B cell (primary cell): ENCODE measurements at regions not wholly inside any gene's neighbourhood (a gene's known extent, or its start where the extent isn't known, plus 50 kb on each side); places are given as distances from the start of the nearest gene placed in this dataset.

Experiments
- ATAC-seq: fragments of 200-7000 bp; cut with Tn5 transposase; one replicate; pipeline ENCODE4 v1.10.0; 2021; ENCODE audit warnings: low read depth, mild to moderate bottlenecking, moderate number of reproducible peaks, moderate library complexity
- CTCF ChIA-PET: fragments of 350-600 bp; sonication (Branson Sonifier 250); formaldehyde crosslinking; loops from one replicate; lab custom pipeline; 2021; ENCODE audit warnings: antibody characterized with exemption, inconsistent platforms; lab: Charles Lee
- POLR2A ChIA-PET: fragments of 350-600 bp; sonication (Branson Sonifier 250); formaldehyde crosslinking; loops from one replicate; lab custom pipeline; 2021; ENCODE audit warnings: antibody characterized with exemption; lab: Charles Lee
- DNase-seq: peaks from one replicate; pipeline ENCODE4 v3.0.0; 2013
- H2AFZ ChIP-seq: 2 replicates; pipeline ENCODE4 v1.6.1; 2012; ENCODE audit warnings: mild to moderate bottlenecking, low read depth, low read length; ENCODE audit not compliant: insufficient read depth, poor library complexity, severe bottlenecking
- H3K27ac ChIP-seq, 2 donors: 1 replicate in 1 of 2; 2 replicates in 1 of 2; pipeline ENCODE4 v1.5.1; 2012 to 2013; ENCODE audit warnings: low read length in 2 of 2, mild to moderate bottlenecking in 2 of 2, moderate library complexity in 1 of 2
- H3K27me3 ChIP-seq, 4 experiments: fragments of 200-600 bp in 1 of 4; sonication (generic) in 1 of 4; replicated peaks in 1 of 4; 1 replicate in 2 of 4; 2 replicates in 2 of 4; pipeline versions ENCODE4 v1.6.1 to v1.7.0; 2013 to 2016; ENCODE audit warnings: low read length in 3 of 4, mild to moderate bottlenecking in 2 of 4, mixed read lengths in 1 of 4, moderate library complexity in 1 of 4; ENCODE audit not compliant: insufficient read depth in 4 of 4, control insufficient read depth in 3 of 4; ENCODE audit errors: control extremely low read depth in 1 of 4
- H3K36me3 ChIP-seq, 2 experiments: replicated peaks in 1 of 2; 1 replicate in 1 of 2; 2 replicates in 1 of 2; pipeline versions ENCODE4 v1.6.1 to v1.7.1; 2013; ENCODE audit warnings: low read length in 1 of 2; ENCODE audit not compliant: insufficient read depth in 2 of 2, control insufficient read depth in 1 of 2; ENCODE audit errors: control extremely low read depth in 1 of 2, extremely low read depth in 1 of 2
- H3K4me1 ChIP-seq, 2 donors: fragments of 200-600 bp in 1 of 2; sonication (generic) in 1 of 2; 1 replicate in 1 of 2; 2 replicates in 1 of 2; pipeline versions ENCODE4 v1.5.1 to v1.6.1; 2013 to 2017; ENCODE audit warnings: low read length in 2 of 2; ENCODE audit not compliant: control insufficient read depth in 2 of 2, insufficient read depth in 2 of 2
- H3K4me2 ChIP-seq: replicated peaks from 2 replicates; pipeline ENCODE3; 2012; ENCODE audit warnings: mild to moderate bottlenecking, low read depth, low read length; ENCODE audit not compliant: poor library complexity, severe bottlenecking
- H3K4me3 ChIP-seq, 5 experiments: fragments of 200-600 bp in 1 of 5; sonication (generic) in 1 of 5; 1 replicate in 3 of 5; 2 replicates in 2 of 5; pipeline versions ENCODE4 v1.5.1 to v1.7.0; 2011 to 2016; ENCODE audit warnings: low read length in 4 of 5, mild to moderate bottlenecking in 4 of 5, low read depth in 2 of 5, control low read depth in 1 of 5, moderate library complexity in 1 of 5; ENCODE audit not compliant: insufficient read depth in 1 of 5; ENCODE audit errors: control extremely low read depth in 1 of 5, extremely low read depth in 1 of 5
- H3K79me2 ChIP-seq: fragments of 200-600 bp; sonication (generic); one replicate; pipeline ENCODE4 v1.6.0; 2016; ENCODE audit warnings: low read length; ENCODE audit not compliant: control insufficient read depth, insufficient read depth
- H3K9ac ChIP-seq: fragments of 200-600 bp; sonication (generic); 2 replicates; pipeline ENCODE4 v1.6.1; 2017; ENCODE audit warnings: mild to moderate bottlenecking, low read length, moderate library complexity
- H3K9me3 ChIP-seq, 3 donors: one replicate each; pipeline versions ENCODE4 v1.6.1 to v1.7.1; 2013; ENCODE audit warnings: low read length in 2 of 3; ENCODE audit not compliant: control insufficient read depth in 2 of 3, insufficient read depth in 1 of 3; ENCODE audit errors: control extremely low read depth in 1 of 3
- H4K20me1 ChIP-seq: 2 replicates; pipeline ENCODE4 v1.6.0; 2012; ENCODE audit warnings: mild to moderate bottlenecking, low read length; ENCODE audit not compliant: insufficient read depth, control insufficient read depth, poor library complexity, severe bottlenecking
- H3K27ac Mint-ChIP-seq: one replicate; pipeline ENCODE4 v1.8.0; 2021; ENCODE audit warnings: mixed read lengths
- H3K27me3 Mint-ChIP-seq: one replicate; pipeline ENCODE4 v1.8.0; 2021; ENCODE audit warnings: mixed read lengths
- H3K4me1 Mint-ChIP-seq: one replicate; pipeline ENCODE4 v1.8.0; 2021; ENCODE audit warnings: mixed read lengths
- H3K4me3 Mint-ChIP-seq: one replicate; pipeline ENCODE4 v1.8.0; 2021; ENCODE audit warnings: mixed read lengths
- H3K9me3 Mint-ChIP-seq: one replicate; pipeline ENCODE4 v1.8.0; 2022; ENCODE audit warnings: mixed read lengths; ENCODE audit not compliant: insufficient read depth
- CTCF ChIP-seq: fragments of 200-600 bp; IDR thresholded peaks from one replicate; pipeline ENCODE4 v1.8.0; 2022; ENCODE audit warnings: antibody characterized with exemption, mild to moderate bottlenecking
- EZH2 ChIP-seq: IDR thresholded peaks from 2 replicates; pipeline ENCODE4 v1.6.1; 2012; ENCODE audit warnings: borderline replicate concordance, low read depth, mild to moderate bottlenecking, moderate library complexity, low read length; ENCODE audit not compliant: insufficient read depth, poor library complexity, severe bottlenecking
- WGBS: methylation state at CpG from one replicate; pipeline ENCODE4 v1.1.5; 2013; ENCODE audit warnings: missing lambda C conversion rate; ENCODE audit not compliant: insufficient coverage; 5-methylcytosine and 5-hydroxymethylcytosine counted together
- intact Hi-C: fragments of 100-400 bp; cut with micrococcal nuclease; formaldehyde crosslinking; loops from one replicate; pipeline ENCODE4 v1.10.0; 2022

- Histone ChIP-seq H3K36me3 (no peaks in the 10 kb centered on the region), H4K20me1 (no peaks in the 10 kb centered on the region), H3K9me3 (no peaks in the 10 kb centered on the region), H3K27ac (no peak overlapping the region), H2AFZ (no peak overlapping the region), H3K4me2 (no peak overlapping the region), H3K4me1 (no peaks in the 10 kb centered on the region), H3K9ac (no peak overlapping the region), H3K27me3 (no peaks in the 10 kb centered on the region), H3K4me3 (no peak overlapping the region), H3K79me2 (no peaks in the 10 kb centered on the region)
- WGBS, result 100% methylated on average over 2 of the region's 4 CpGs
- no peak overlapping the region for H3K4me3 Mint-ChIP-seq
- intact Hi-C loops, result no loop called here
- POLR2A ChIA-PET, result no interaction called here
- H3K27me3 Mint-ChIP-seq, result peaks cover 3% of the 10 kb centered on the region
- no peaks in the 10 kb centered on the region for H3K4me1 Mint-ChIP-seq
- ATAC-seq (no peak), DNase-seq (no peak)
- TF ChIP-seq EZH2 (no peak), CTCF (no peak)
- no peak overlapping the region for H3K27ac Mint-ChIP-seq
- CTCF ChIA-PET, result interaction anchor here (1.3 kb wide), 1 partner anchor 15 kb away, joined by 4 read pairs; no protein-coding TSS in a partner anchor
- no peaks in the 10 kb centered on the region for H3K9me3 Mint-ChIP-seq
Measured at GRCh38 chr1:209250861-209251636, 332.5 kb upstream of the CAMK1G start.

GRCh38 chr1:209256766-209257350, 326.7 kb upstream of the CAMK1G start:
- H3K36me3 ChIP-seq, result no peaks in the 10 kb centered on the region
- intact Hi-C loops, result no loop called here
- Mint-ChIP-seq H3K27me3 (no peaks in the 10 kb centered on the region), H3K4me1 (no peaks in the 10 kb centered on the region), H3K27ac (no peak overlapping the region), H3K4me3 (no peak overlapping the region), H3K9me3 (peaks cover 5% of the 10 kb centered on the region)
- ChIA-PET CTCF (no interaction called here), POLR2A (no interaction called here)
- H3K9ac ChIP-seq, result no peak overlapping the region
- H3K4me2 ChIP-seq, result no peak overlapping the region
- H2AFZ ChIP-seq, result no peak overlapping the region
- H3K4me1 ChIP-seq, result no peaks in the 10 kb centered on the region
- H3K9me3 ChIP-seq, result peaks cover 0 to 6% (median 2%) of the 10 kb centered on the region in 3 donors
- no peak for DNase-seq
- ATAC-seq, result no peak
- H3K27ac ChIP-seq, result no peak overlapping the region
- 96% methylated on average over 13 of the region's 14 CpGs for WGBS
- TF ChIP-seq CTCF, result no peak
- no peak for TF ChIP-seq EZH2
- H4K20me1 ChIP-seq, result no peaks in the 10 kb centered on the region
- H3K79me2 ChIP-seq, result no peaks in the 10 kb centered on the region
- no peaks in the 10 kb centered on the region for H3K27me3 ChIP-seq
- no peak overlapping the region for H3K4me3 ChIP-seq
